RWPE2 (cell line): ENCODE measurements at regions not wholly inside any gene's neighbourhood (a gene's known extent, or its start where the extent isn't known, plus 50 kb on each side); places are given as distances from the start of the nearest gene placed in this dataset.

ENCODE experiments used
- ATAC-seq: fragments of 200-7000 bp; cut with Tn5 transposase; 3 replicates; pipeline ENCODE4 v1.9.1; 2021; ENCODE audit warnings: low read depth
- DNase-seq: peaks from one replicate; pipeline ENCODE4 v3.0.0-alpha.2; 2020; ENCODE audit warnings: low spot score
- H3K27ac ChIP-seq: fragments of 450-650 bp; 2 replicates; pipeline ENCODE4 v1.5.1; 2017; ENCODE audit warnings: mild to moderate bottlenecking; ENCODE audit not compliant: poor library complexity, severe bottlenecking
- H3K27me3 ChIP-seq: fragments of 250-450 bp; sonication (Bioruptor Pico); 2 replicates; pipeline ENCODE4 v1.5.1; 2021; ENCODE audit warnings: mild to moderate bottlenecking, moderate library complexity; ENCODE audit not compliant: insufficient read depth, poor library complexity, severe bottlenecking
- H3K36me3 ChIP-seq: fragments of 250-450 bp; sonication (Bioruptor Pico); 2 replicates; pipeline ENCODE4 v1.5.1; 2020; ENCODE audit warnings: low read depth, mild to moderate bottlenecking, moderate library complexity
- H3K4me1 ChIP-seq: fragments of 250-450 bp; sonication (Bioruptor Pico); 2 replicates; pipeline ENCODE4 v1.5.1; 2021; ENCODE audit warnings: mild to moderate bottlenecking, moderate library complexity; ENCODE audit not compliant: insufficient read depth, poor library complexity, severe bottlenecking
- H3K4me3 ChIP-seq: fragments of 250-450 bp; sonication (Bioruptor Pico); 2 replicates; pipeline ENCODE4 v1.5.1; 2021; ENCODE audit warnings: mild to moderate bottlenecking, moderate library complexity; ENCODE audit not compliant: severe bottlenecking
- H3K9me3 ChIP-seq: fragments of 250-450 bp; sonication (Bioruptor Pico); 2 replicates; pipeline ENCODE4 v1.5.1; 2021; ENCODE audit warnings: mild to moderate bottlenecking, moderate library complexity; ENCODE audit not compliant: severe bottlenecking
- CTCF ChIP-seq: fragments of 450-650 bp; IDR thresholded peaks from one replicate; pipeline ENCODE4 v1.5.1; 2017; ENCODE audit warnings: mild to moderate bottlenecking, moderate library complexity; ENCODE audit not compliant: poor library complexity, severe bottlenecking

- ATAC-seq (no peak), DNase-seq (no peak)
- H3K27me3 ChIP-seq: no peaks in the 10 kb centered on the region
- no peaks in the 10 kb centered on the region for H3K9me3 ChIP-seq
- peaks cover 13% of the 10 kb centered on the region for H3K4me1 ChIP-seq
- no peak overlapping the region for H3K4me3 ChIP-seq
- TF ChIP-seq CTCF: no peak
- no peaks in the 10 kb centered on the region for H3K36me3 ChIP-seq
- no peak overlapping the region for H3K27ac ChIP-seq
Measured at GRCh38 chr5:17817990-17818389, 183.7 kb downstream of the TAF11L14 start.

DNA sequence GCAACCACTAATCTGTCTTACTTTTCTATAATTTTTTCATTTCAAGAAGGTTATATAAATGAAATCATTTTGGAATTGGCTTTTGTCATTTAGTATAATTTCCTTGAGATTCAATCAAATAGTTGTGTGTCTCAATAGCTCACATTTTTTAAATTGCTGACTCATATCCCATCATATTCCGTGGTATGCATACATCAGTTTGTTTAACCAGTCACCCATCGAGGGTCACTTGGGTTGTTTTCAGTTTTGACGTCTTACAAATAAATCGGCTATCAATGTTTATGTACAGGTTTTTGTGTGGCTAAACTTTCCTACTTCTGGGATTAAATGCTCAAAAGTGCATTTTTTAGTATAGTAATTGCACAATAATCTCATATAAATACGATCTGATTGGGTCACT, 185.5 kb downstream of the TAF11L14 start:
- Histone ChIP-seq H3K27me3 (no peaks in the 10 kb centered on the region), H3K4me1 (peaks cover 13% of the 10 kb centered on the region), H3K9me3 (no peaks in the 10 kb centered on the region), H3K27ac (no peak overlapping the region), H3K4me3 (no peak overlapping the region), H3K36me3 (no peaks in the 10 kb centered on the region)
- peak; percentile 65; the same call in 2 of the 3 replicates for ATAC-seq
- TF ChIP-seq CTCF: no peak
- DNase-seq: no peak

DNA sequence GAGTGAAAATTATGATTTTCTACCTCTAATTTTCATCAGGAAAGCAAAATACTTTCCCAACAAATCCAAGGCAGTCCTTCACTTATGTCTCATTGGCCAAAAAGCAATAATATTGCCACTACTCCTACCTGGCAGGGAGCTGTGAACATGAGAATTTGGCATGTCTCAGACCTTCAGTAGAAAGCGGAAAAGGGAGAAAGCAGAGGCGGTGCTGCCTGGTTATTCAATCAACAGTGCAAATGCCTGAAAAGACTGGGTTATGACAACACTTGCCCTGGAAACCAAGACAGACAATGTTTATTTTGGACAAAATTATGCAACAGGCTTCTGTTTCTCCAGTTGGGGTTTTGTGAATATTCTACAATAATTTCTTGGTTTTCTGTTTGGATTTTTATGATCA, 194.4 kb downstream of the TAF11L14 start:
- DNase-seq (no peak), ATAC-seq (no peak)
- Histone ChIP-seq H3K4me3 (no peak overlapping the region), H3K4me1 (no peaks in the 10 kb centered on the region), H3K9me3 (no peaks in the 10 kb centered on the region), H3K36me3 (no peaks in the 10 kb centered on the region), H3K27ac (no peak overlapping the region), H3K27me3 (no peaks in the 10 kb centered on the region)
- no peak for TF ChIP-seq CTCF

DNA sequence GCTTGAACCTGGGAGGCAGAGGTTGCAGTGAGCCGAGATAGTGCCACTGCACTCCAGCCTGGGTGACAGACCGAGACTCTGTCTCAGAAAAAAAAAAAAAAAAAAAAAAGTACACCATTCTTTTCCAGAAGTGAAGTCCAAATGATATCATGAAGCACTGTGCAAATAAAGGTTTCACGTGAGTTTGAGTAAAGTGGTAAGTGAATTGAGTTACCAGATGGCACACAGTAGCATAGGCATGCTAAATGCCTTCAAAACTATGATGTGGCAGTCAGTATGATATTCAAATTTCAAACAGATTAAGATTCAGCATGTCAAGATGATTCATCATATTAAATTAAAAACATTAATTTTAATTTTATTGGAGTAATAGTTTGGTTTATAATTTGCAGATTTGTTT, 195.2 kb downstream of the TAF11L14 start:
- no peak for TF ChIP-seq CTCF
- DNase-seq (no peak), ATAC-seq (no peak)
- Histone ChIP-seq H3K36me3 (no peaks in the 10 kb centered on the region), H3K27ac (no peak overlapping the region), H3K27me3 (no peaks in the 10 kb centered on the region), H3K4me3 (no peak overlapping the region), H3K4me1 (no peaks in the 10 kb centered on the region), H3K9me3 (no peaks in the 10 kb centered on the region)

GRCh38 chr5:17831279-17831678, 197.0 kb downstream of the TAF11L14 start:
- ATAC-seq: no peak
- no peak for TF ChIP-seq CTCF
- H3K4me1 ChIP-seq: no peaks in the 10 kb centered on the region

More at GRCh38 chr5:17831279-17831678, 197.0 kb downstream of the TAF11L14 start:
- H3K36me3 ChIP-seq: no peaks in the 10 kb centered on the region
- no peak for DNase-seq
- H3K4me3 ChIP-seq: no peak overlapping the region
- no peaks in the 10 kb centered on the region for H3K27me3 ChIP-seq
- no peak overlapping the region for H3K27ac ChIP-seq
- no peaks in the 10 kb centered on the region for H3K9me3 ChIP-seq
